A673 (cell line): ENCODE measurements at regions not wholly inside any gene's neighbourhood (a gene's known extent, or its start where the extent isn't known, plus 50 kb on each side); places are given as distances from the start of the nearest gene placed in this dataset.

ENCODE experiments used
- BruUV-seq: library from RNA; stranded (reverse); fragments of 400-500 nt; replicated peaks from 2 replicates; lab custom pipeline; 2021; lab: Mats Ljungman, UMichigan
- CTCF ChIA-PET: fragments of 300-600 bp; sonication (Branson Sonifier 250); formaldehyde crosslinking; loops from one replicate; lab custom pipeline; 2022; ENCODE audit warnings: antibody characterized with exemption; lab: Charles Lee
- POLR2A ChIA-PET: fragments of 300-600 bp; sonication (Branson Sonifier 250); formaldehyde crosslinking; loops from one replicate; lab custom pipeline; 2022; ENCODE audit warnings: antibody characterized with exemption; ENCODE audit not compliant: low non-redundant PET; lab: Charles Lee
- DNase-seq: peaks from one replicate; pipeline ENCODE4 v3.0.0-alpha.2; 2015; ENCODE audit warnings: low spot score
- H3K27ac ChIP-seq: fragments of 200-600 bp; sonication (generic); 2 replicates; pipeline ENCODE4 v1.5.1; 2016; ENCODE audit warnings: mixed run types, low read depth, mild to moderate bottlenecking, mixed read lengths, antibody characterized with exemption, low read length; ENCODE audit not compliant: poor library complexity, severe bottlenecking
- H3K27me3 ChIP-seq: fragments of 200-600 bp; sonication (generic); replicated peaks from 2 replicates; pipeline ENCODE4 v1.6.1; 2017; ENCODE audit warnings: mixed run types, low read depth, mild to moderate bottlenecking, mixed read lengths, antibody characterized with exemption, low read length; ENCODE audit not compliant: insufficient read depth, poor library complexity
- H3K36me3 ChIP-seq: fragments of 200-600 bp; sonication (generic); 2 replicates; pipeline ENCODE4 v1.6.1; 2016; ENCODE audit warnings: mixed run types, mild to moderate bottlenecking, mixed read lengths, antibody characterized with exemption, low read length; ENCODE audit not compliant: insufficient read depth, poor library complexity, severe bottlenecking
- H3K4me1 ChIP-seq: fragments of 200-600 bp; sonication (generic); 2 replicates; pipeline ENCODE4 v1.6.1; 2017; ENCODE audit warnings: mixed run types, mild to moderate bottlenecking, mixed read lengths, antibody characterized with exemption, low read length; ENCODE audit not compliant: insufficient read depth, poor library complexity, severe bottlenecking
- H3K4me3 ChIP-seq: fragments of 200-600 bp; sonication (generic); 2 replicates; pipeline ENCODE4 v1.5.1; 2016; ENCODE audit warnings: low read depth, mixed run types, mild to moderate bottlenecking, mixed read lengths, low read length; ENCODE audit not compliant: poor library complexity, severe bottlenecking
- H3K9me3 ChIP-seq: fragments of 200-600 bp; sonication (generic); 2 replicates; pipeline ENCODE4 v1.6.1; 2016; ENCODE audit warnings: mixed run types, low read depth, mild to moderate bottlenecking, mixed read lengths, antibody characterized with exemption, low read length; ENCODE audit not compliant: poor library complexity, severe bottlenecking
- EZH2 ChIP-seq: fragments of 200-600 bp; sonication (generic); IDR thresholded peaks from 2 replicates; pipeline ENCODE4 v1.6.1; 2017; ENCODE audit warnings: borderline replicate concordance, low read depth, mild to moderate bottlenecking, mixed read lengths, antibody characterized with exemption, low read length; ENCODE audit not compliant: poor library complexity, severe bottlenecking
- intact Hi-C: fragments of 100-400 bp; cut with micrococcal nuclease; formaldehyde crosslinking; loops from one replicate; pipeline ENCODE4 v1.10.0; 2022; ENCODE audit not compliant: unreplicated experiment
- TF ChIP-seq, protein P1 (sequence below): fragments of 300-800, 200-600 bp; sonication (generic); conservative IDR thresholded peaks from 2 replicates; pipeline ENCODE4 v1.5.1; 2017; ENCODE audit warnings: low read depth, mild to moderate bottlenecking, antibody characterized with exemption, low read length, moderate library complexity, mixed read lengths

GRCh38 chr11:128297091-128297651 is 290.2 kb downstream of the ETS1 start:
- peaks cover 61% of the 10 kb centered on the region for H3K27me3 ChIP-seq
- no peak overlapping the region for H3K4me3 ChIP-seq
- no peaks in the 10 kb centered on the region for H3K9me3 ChIP-seq
- BruUV-seq = no TSS peak
- TF ChIP-seq EZH2 = no peak
- TF ChIP-seq, protein P1, sequence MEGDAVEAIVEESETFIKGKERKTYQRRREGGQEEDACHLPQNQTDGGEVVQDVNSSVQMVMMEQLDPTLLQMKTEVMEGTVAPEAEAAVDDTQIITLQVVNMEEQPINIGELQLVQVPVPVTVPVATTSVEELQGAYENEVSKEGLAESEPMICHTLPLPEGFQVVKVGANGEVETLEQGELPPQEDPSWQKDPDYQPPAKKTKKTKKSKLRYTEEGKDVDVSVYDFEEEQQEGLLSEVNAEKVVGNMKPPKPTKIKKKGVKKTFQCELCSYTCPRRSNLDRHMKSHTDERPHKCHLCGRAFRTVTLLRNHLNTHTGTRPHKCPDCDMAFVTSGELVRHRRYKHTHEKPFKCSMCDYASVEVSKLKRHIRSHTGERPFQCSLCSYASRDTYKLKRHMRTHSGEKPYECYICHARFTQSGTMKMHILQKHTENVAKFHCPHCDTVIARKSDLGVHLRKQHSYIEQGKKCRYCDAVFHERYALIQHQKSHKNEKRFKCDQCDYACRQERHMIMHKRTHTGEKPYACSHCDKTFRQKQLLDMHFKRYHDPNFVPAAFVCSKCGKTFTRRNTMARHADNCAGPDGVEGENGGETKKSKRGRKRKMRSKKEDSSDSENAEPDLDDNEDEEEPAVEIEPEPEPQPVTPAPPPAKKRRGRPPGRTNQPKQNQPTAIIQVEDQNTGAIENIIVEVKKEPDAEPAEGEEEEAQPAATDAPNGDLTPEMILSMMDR = no peak
- H3K4me1 ChIP-seq = no peaks in the 10 kb centered on the region
- ChIA-PET CTCF (no interaction called here), POLR2A (interaction anchor here (0.5 kb wide), 1 partner anchor 37 kb away, joined by 6 read pairs; no protein-coding TSS in a partner anchor)
- H3K36me3 ChIP-seq = no peaks in the 10 kb centered on the region
- DNase-seq = no peak
- intact Hi-C loops = no loop called here
- no peak overlapping the region for H3K27ac ChIP-seq

- ChIA-PET POLR2A (no interaction called here), CTCF (no interaction called here)
- no peak for DNase-seq
- Histone ChIP-seq H3K4me3 (no peak overlapping the region), H3K36me3 (no peaks in the 10 kb centered on the region), H3K4me1 (no peaks in the 10 kb centered on the region), H3K27ac (no peak overlapping the region), H3K9me3 (no peaks in the 10 kb centered on the region), H3K27me3 (peaks cover 58% of the 10 kb centered on the region)
- TF ChIP-seq EZH2 = no peak
- TF ChIP-seq, protein P1 = no peak
- no TSS peak for BruUV-seq
- intact Hi-C loops = loop anchor here (5.0 kb wide), 1 partner anchor 538 kb away; no protein-coding TSS in a partner anchor
Observed at GRCh38 chr11:128294671-128295050, 292.7 kb downstream of the ETS1 start.

DNA sequence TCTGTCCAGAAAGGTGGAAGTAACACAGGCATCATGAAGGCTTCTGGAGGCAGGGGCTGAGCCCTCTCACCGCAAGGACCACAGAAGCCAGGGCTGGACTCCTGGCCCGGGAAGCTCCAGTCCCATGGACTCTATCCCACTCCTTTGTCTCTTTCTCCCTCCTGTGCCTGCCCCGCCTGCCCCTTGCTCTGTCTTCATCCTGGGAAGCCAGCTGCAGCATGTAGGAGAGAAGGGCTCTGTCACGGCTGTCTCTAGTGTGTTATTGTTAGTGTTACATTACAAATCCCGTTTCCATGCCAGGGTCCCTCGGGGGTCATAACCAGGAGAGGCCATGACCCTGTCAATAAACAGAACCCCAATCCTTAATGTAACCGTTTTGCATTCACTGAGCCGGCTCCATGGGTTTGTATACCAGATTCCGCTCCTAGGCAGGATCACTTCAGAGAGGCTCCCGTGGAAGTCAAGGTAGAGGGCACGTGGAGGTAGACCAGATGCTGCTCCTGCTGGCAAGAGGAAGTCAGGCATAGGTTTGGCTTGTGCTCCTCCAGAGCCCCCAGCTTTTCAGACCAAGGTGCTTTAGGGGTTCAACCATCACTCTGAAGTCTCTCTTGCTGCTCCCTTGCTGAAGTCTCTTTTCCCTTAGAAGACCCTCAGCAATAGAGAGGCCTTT is 293.2 kb downstream of the ETS1 start:
- H3K27me3 ChIP-seq = peaks cover 58% of the 10 kb centered on the region
- no peaks in the 10 kb centered on the region for H3K4me1 ChIP-seq
- intact Hi-C loops = loop anchor here (5.0 kb wide), 1 partner anchor 538 kb away; no protein-coding TSS in a partner anchor
- H3K9me3 ChIP-seq = no peaks in the 10 kb centered on the region
- no peak for TF ChIP-seq EZH2
- TF ChIP-seq, protein P1 = no peak
- H3K36me3 ChIP-seq = no peaks in the 10 kb centered on the region
- no TSS peak for BruUV-seq
- CTCF ChIA-PET = no interaction called here
- H3K4me3 ChIP-seq = no peak overlapping the region
- POLR2A ChIA-PET = no interaction called here
- no peak overlapping the region for H3K27ac ChIP-seq
- DNase-seq = no peak
